Hepatocyte (in vitro differentiated cells): ENCODE measurements at regions not wholly inside any gene's neighbourhood (a gene's known extent, or its start where the extent isn't known, plus 50 kb on each side); places are given as distances from the start of the nearest gene placed in this dataset.

Source experiments
- DNase-seq: peaks from one replicate; pipeline ENCODE4 v3.0.0-alpha.2; 2016; ENCODE audit warnings: low spot score
- H2AFZ ChIP-seq: fragments of 200-600 bp; sonication (generic); 2 replicates; pipeline ENCODE4 v1.6.0; 2016; ENCODE audit warnings: antibody characterized with exemption, mild to moderate bottlenecking
- H3K27ac ChIP-seq: fragments of 200-600 bp; sonication (generic); 2 replicates; pipeline ENCODE4 v1.5.1; 2016; ENCODE audit warnings: mild to moderate bottlenecking
- H3K27me3 ChIP-seq: fragments of 200-600 bp; sonication (generic); 2 replicates; pipeline ENCODE4 v1.6.1; 2016
- H3K36me3 ChIP-seq: fragments of 200-600 bp; sonication (generic); replicated peaks from 2 replicates; pipeline ENCODE4 v1.5.1; 2016; ENCODE audit warnings: low read depth; ENCODE audit not compliant: insufficient read depth
- H3K4me1 ChIP-seq: fragments of 200-600 bp; sonication (generic); 2 replicates; pipeline ENCODE4 v1.5.1; 2016; ENCODE audit warnings: mild to moderate bottlenecking, moderate library complexity; ENCODE audit not compliant: insufficient read depth
- H3K4me2 ChIP-seq: fragments of 200-600 bp; sonication (generic); 2 replicates; pipeline ENCODE4 v1.6.0; 2016
- H3K4me3 ChIP-seq: fragments of 200-600 bp; sonication (generic); 2 replicates; pipeline ENCODE4 v1.5.1; 2016; ENCODE audit warnings: mild to moderate bottlenecking
- H3K79me2 ChIP-seq: fragments of 200-600 bp; sonication (generic); 2 replicates; pipeline ENCODE4 v1.6.0; 2017; ENCODE audit warnings: mild to moderate bottlenecking
- H3K9me2 ChIP-seq: fragments of 200-600 bp; sonication (generic); replicated peaks from 2 replicates; pipeline ENCODE4 v1.6.0; 2017; ENCODE audit warnings: mild to moderate bottlenecking; ENCODE audit not compliant: insufficient read depth
- H3K9me3 ChIP-seq: fragments of 200-600 bp; sonication (generic); 2 replicates; pipeline ENCODE4 v1.5.1; 2016; ENCODE audit warnings: low read depth, mild to moderate bottlenecking
- H4K20me1 ChIP-seq: fragments of 200-600 bp; sonication (generic); 2 replicates; pipeline ENCODE4 v1.6.0; 2016; ENCODE audit warnings: mild to moderate bottlenecking; ENCODE audit not compliant: insufficient read depth, poor library complexity, severe bottlenecking
- EZH2 ChIP-seq: fragments of 200-600 bp; sonication (generic); IDR thresholded peaks from 2 replicates; pipeline ENCODE4 v1.6.1; 2016; ENCODE audit warnings: antibody characterized with exemption, mild to moderate bottlenecking, borderline replicate concordance
- EZH2phosphoT487 ChIP-seq: fragments of 200-600 bp; sonication (generic); IDR thresholded peaks from one replicate; pipeline ENCODE4 v1.6.1; 2018; ENCODE audit warnings: antibody characterized with exemption, mild to moderate bottlenecking, low read depth, moderate library complexity; ENCODE audit not compliant: unreplicated experiment, severe bottlenecking
- WGBS: methylation state at CpG from one replicate; pipeline ENCODE4 v1.1.6; 2016; ENCODE audit warnings: low lambda C conversion rate; ENCODE audit errors: missing lambda C conversion rate; 5-methylcytosine and 5-hydroxymethylcytosine counted together
- TF ChIP-seq, protein P1 (sequence below): fragments of 200-600 bp; sonication (generic); IDR thresholded peaks from 2 replicates; pipeline ENCODE4 v1.5.1; 2016; ENCODE audit warnings: antibody characterized with exemption, mild to moderate bottlenecking; ENCODE audit not compliant: poor library complexity

DNA sequence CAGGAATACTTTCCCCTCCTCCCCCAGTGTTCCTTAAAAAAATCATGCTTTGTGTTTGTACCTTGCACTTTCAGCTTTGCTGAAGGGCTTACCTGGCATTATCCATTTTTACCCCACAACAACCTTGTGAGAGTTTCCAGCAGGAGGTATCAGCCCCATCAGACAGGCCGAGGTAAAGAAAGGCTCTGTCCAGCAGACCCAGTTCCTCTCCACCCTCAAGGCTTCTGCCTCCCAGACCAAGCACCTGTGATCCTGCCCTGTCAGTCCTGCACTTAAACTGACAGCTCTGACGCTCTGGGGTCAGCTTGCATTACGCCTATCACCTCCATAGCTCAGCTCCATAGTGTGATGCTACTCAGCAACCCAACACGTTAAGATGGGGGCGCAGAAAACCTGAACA, 803.1 kb downstream of the UQCRFS1 start:
- H2AFZ ChIP-seq: no peak overlapping the region
- H3K4me1 ChIP-seq: no peaks in the 10 kb centered on the region
- H3K27ac ChIP-seq: no peak overlapping the region
- no peaks in the 10 kb centered on the region for H3K9me3 ChIP-seq
- no peaks in the 10 kb centered on the region for H3K9me2 ChIP-seq
- H4K20me1 ChIP-seq: no peaks in the 10 kb centered on the region
- no peak overlapping the region for H3K4me3 ChIP-seq
- 60% methylated on average over 5 of the region's 5 CpGs for WGBS
- H3K79me2 ChIP-seq: no peaks in the 10 kb centered on the region
- TF ChIP-seq EZH2phosphoT487 (no peak), EZH2 (no peak)
- TF ChIP-seq, protein P1, sequence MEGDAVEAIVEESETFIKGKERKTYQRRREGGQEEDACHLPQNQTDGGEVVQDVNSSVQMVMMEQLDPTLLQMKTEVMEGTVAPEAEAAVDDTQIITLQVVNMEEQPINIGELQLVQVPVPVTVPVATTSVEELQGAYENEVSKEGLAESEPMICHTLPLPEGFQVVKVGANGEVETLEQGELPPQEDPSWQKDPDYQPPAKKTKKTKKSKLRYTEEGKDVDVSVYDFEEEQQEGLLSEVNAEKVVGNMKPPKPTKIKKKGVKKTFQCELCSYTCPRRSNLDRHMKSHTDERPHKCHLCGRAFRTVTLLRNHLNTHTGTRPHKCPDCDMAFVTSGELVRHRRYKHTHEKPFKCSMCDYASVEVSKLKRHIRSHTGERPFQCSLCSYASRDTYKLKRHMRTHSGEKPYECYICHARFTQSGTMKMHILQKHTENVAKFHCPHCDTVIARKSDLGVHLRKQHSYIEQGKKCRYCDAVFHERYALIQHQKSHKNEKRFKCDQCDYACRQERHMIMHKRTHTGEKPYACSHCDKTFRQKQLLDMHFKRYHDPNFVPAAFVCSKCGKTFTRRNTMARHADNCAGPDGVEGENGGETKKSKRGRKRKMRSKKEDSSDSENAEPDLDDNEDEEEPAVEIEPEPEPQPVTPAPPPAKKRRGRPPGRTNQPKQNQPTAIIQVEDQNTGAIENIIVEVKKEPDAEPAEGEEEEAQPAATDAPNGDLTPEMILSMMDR: no peak
- no peak overlapping the region for H3K4me2 ChIP-seq
- DNase-seq: no peak
- no peaks in the 10 kb centered on the region for H3K27me3 ChIP-seq
- no peaks in the 10 kb centered on the region for H3K36me3 ChIP-seq

DNA sequence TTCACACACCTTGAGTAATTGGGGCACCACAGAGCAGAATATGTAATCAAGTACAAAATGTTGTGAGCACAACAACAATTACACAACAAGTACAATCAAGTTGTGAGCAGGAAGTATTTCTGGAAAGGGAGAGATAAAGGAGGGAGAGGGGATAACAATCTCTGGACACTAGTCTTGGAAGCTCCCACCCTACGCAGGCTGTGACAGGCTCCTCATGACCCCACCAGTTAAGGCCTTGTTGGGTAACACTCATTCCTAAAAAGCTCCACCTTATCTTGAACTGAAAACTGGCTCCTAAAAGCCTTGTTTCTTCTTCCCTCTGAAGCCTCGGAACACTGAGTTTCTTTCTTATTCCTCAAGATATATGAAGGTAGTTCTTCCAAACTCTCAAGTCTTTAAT, 806.0 kb downstream of the UQCRFS1 start:
- no peak overlapping the region for H3K4me2 ChIP-seq
- H2AFZ ChIP-seq: no peak overlapping the region
- no peaks in the 10 kb centered on the region for H3K27me3 ChIP-seq
- no peak for DNase-seq
- H3K4me1 ChIP-seq: no peaks in the 10 kb centered on the region
- no peaks in the 10 kb centered on the region for H4K20me1 ChIP-seq
- TF ChIP-seq EZH2phosphoT487 (no peak), EZH2 (no peak)
- TF ChIP-seq, protein P1: no peak
- no peak overlapping the region for H3K27ac ChIP-seq
- H3K9me2 ChIP-seq: no peaks in the 10 kb centered on the region
- H3K4me3 ChIP-seq: no peak overlapping the region
- no peaks in the 10 kb centered on the region for H3K9me3 ChIP-seq
- H3K36me3 ChIP-seq: no peaks in the 10 kb centered on the region
- no peaks in the 10 kb centered on the region for H3K79me2 ChIP-seq
- WGBS: 52% methylated on average over 2 of the region's 2 CpGs

DNA sequence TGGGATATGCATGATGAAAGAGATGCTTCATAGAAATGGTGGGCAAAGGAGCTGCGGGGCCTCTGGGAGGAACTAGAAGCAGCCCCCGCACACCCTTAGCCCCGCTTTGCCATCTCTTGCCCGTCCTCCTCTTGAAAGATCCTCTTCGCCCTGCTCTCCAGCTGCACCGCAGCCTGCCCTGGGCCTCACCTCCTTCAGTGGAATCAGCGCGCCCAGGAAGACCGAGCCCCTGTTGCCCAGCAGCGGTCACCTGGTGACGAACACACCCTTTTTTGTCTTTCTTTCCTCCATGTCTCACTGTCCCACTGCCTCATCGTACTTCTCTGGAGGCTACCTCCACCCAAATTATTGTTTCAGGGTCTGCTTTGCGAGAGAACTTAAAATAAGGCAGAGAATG, 807.6 kb downstream of the UQCRFS1 start:
- Histone ChIP-seq H3K27me3 (no peaks in the 10 kb centered on the region), H3K36me3 (no peaks in the 10 kb centered on the region), H2AFZ (no peak overlapping the region), H3K4me1 (no peaks in the 10 kb centered on the region), H3K79me2 (no peaks in the 10 kb centered on the region), H3K4me3 (no peak overlapping the region), H3K4me2 (no peak overlapping the region), H3K9me3 (no peaks in the 10 kb centered on the region), H4K20me1 (no peaks in the 10 kb centered on the region), H3K9me2 (no peaks in the 10 kb centered on the region), H3K27ac (no peak overlapping the region)
- DNase-seq: no peak
- TF ChIP-seq, protein P1: no peak
- TF ChIP-seq EZH2phosphoT487 (no peak), EZH2 (no peak)
- 91% methylated on average over 13 of the region's 13 CpGs for WGBS

DNA sequence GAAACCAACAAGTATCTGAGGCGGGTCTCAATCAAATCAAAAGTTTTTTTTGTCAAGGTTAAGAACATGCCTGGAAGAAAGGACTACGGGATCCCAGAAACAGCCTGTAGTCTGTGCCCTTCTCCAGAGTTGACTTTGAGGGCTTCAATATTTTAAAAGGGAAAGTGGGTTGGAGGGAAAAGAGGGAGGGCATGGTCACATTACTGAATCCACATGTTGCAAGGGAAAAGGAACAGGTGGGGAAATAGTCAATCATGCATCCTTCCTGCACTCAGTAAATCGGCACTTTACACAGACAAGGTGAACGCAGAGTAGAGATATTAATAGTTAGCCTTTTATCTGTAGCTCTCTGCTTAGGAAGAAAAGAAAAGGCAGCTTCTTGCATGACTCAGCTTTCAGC, 808.5 kb downstream of the UQCRFS1 start:
- no peaks in the 10 kb centered on the region for H3K79me2 ChIP-seq

More for the DNA sequence above, 808.5 kb downstream of the UQCRFS1 start:
- no peaks in the 10 kb centered on the region for H4K20me1 ChIP-seq
- no peak overlapping the region for H3K4me2 ChIP-seq
- H3K27me3 ChIP-seq: no peaks in the 10 kb centered on the region
- H3K4me3 ChIP-seq: no peak overlapping the region
- no peaks in the 10 kb centered on the region for H3K9me2 ChIP-seq
- no peaks in the 10 kb centered on the region for H3K4me1 ChIP-seq
- H3K36me3 ChIP-seq: no peaks in the 10 kb centered on the region
- H2AFZ ChIP-seq: no peak overlapping the region
- DNase-seq: no peak
- no peak overlapping the region for H3K27ac ChIP-seq
- WGBS: 83% methylated on average over 4 of the region's 4 CpGs
- TF ChIP-seq EZH2 (no peak), EZH2phosphoT487 (no peak)
- TF ChIP-seq, protein P1: no peak
- H3K9me3 ChIP-seq: no peaks in the 10 kb centered on the region
